GM21447 (cell line): ENCODE measurements at regions not wholly inside any gene's neighbourhood (a gene's known extent, or its start where the extent isn't known, plus 50 kb on each side); places are given as distances from the start of the nearest gene placed in this dataset.

Source experiments
- ATAC-seq: cut with Tn5 transposase; IDR thresholded peaks from one replicate; pipeline ENCODE4 v1.9.1; 2021; ENCODE audit not compliant: unreplicated experiment

GRCh38 chr3:107325446-107325845, 51.8 kb upstream of the CCDC54 start:
- no peak for ATAC-seq
